K562 (cell line): ENCODE measurements at regions not wholly inside any gene's neighbourhood (a gene's known extent, or its start where the extent isn't known, plus 50 kb on each side); places are given as distances from the start of the nearest gene placed in this dataset.
A peak's percentile ranks its signal among the peaks of the same experiment; 100 is the strongest.

ENCODE experiments used
- CXXC5 ChIP-seq: fragments of 250-450 bp; sonication (Bioruptor Pico); IDR thresholded peaks from 2 replicates; pipeline ENCODE4 v1.8.0; 2022; ENCODE audit warnings: inconsistent platforms, mild to moderate bottlenecking, moderate library complexity
- EP300 ChIP-seq: IDR thresholded peaks from 2 replicates; pipeline ENCODE4 v1.6.1; 2012; ENCODE audit warnings: low read length, improper control_type of control experiment
- FOXA1 ChIP-seq: fragments of 450-650 bp; IDR thresholded peaks from 2 replicates; pipeline ENCODE4 v1.6.1; 2016; ENCODE audit warnings: mild to moderate bottlenecking, borderline replicate concordance
- FOXM1 ChIP-seq, 2 experiments: fragments of 450-650 bp in 1 of 2; sonication (generic) in 1 of 2; formaldehyde crosslinking in 1 of 2; IDR thresholded peaks; 2 replicates each; pipeline versions ENCODE4 v1.6.1 to v1.9.0; 2017 to 2022; ENCODE audit warnings: low read depth in 2 of 2, mild to moderate bottlenecking in 2 of 2, missing genetic modification reagents in 1 of 2, moderate library complexity in 1 of 2
- GABPB2 ChIP-seq: fragments of 250-450 bp; sonication (Bioruptor Pico); conservative IDR thresholded peaks from 2 replicates; pipeline ENCODE4 v1.5.1; 2021; ENCODE audit warnings: mild to moderate bottlenecking
- MAZ ChIP-seq, 2 experiments: fragments of 450-650 bp in 1 of 2; sonication (generic) in 1 of 2; formaldehyde crosslinking; IDR thresholded peaks in 1 of 2; conservative IDR thresholded peaks in 1 of 2; 2 replicates each; pipeline versions ENCODE4 v1.4.0 to v1.5.0; 2020; ENCODE audit warnings: mild to moderate bottlenecking in 1 of 2, missing genetic modification reagents in 1 of 2
- MYNN ChIP-seq, 2 experiments: sonication (generic); formaldehyde crosslinking in 1 of 2; IDR thresholded peaks; 2 replicates each; pipeline versions ENCODE4 v1.5.0 to v1.6.1; 2016 to 2020; ENCODE audit warnings: antibody characterized with exemption in 1 of 2, missing genetic modification reagents in 1 of 2
- PCBP1 ChIP-seq: fragments of 200-400 bp; formaldehyde crosslinking; IDR thresholded peaks from 2 replicates; pipeline ENCODE4 v1.6.1; 2018; ENCODE audit warnings: mild to moderate bottlenecking, low read depth, low read length; ENCODE audit not compliant: poor library complexity, severe bottlenecking
- PTRF ChIP-seq: fragments of 450-650 bp; IDR thresholded peaks from 2 replicates; pipeline ENCODE4 v1.6.1; 2016; ENCODE audit warnings: mild to moderate bottlenecking, missing genetic modification characterization, missing compliant biosample characterization
- SIN3B ChIP-seq: fragments of 450-650 bp; IDR thresholded peaks from 2 replicates; pipeline ENCODE4 v1.6.1; 2017; ENCODE audit warnings: low read depth, mild to moderate bottlenecking, moderate library complexity
- SMAD4 ChIP-seq: fragments of 250-450 bp; sonication (Bioruptor Pico); conservative IDR thresholded peaks from 2 replicates; pipeline ENCODE4 v1.8.0; 2021; ENCODE audit warnings: inconsistent platforms, mild to moderate bottlenecking, moderate library complexity
- TBL1XR1 ChIP-seq, 2 experiments: IDR thresholded peaks; 2 replicates each; pipeline ENCODE4 v1.6.1; 2012; ENCODE audit warnings: improper control_type of control experiment in 2 of 2, low read length in 2 of 2, mild to moderate bottlenecking in 1 of 2
- TRIM24 ChIP-seq, 2 experiments: fragments of 450-650 bp; IDR thresholded peaks; 2 replicates each; pipeline ENCODE4 v1.6.1; 2016
- ZBTB8A ChIP-seq: fragments of 450-650 bp; IDR thresholded peaks from 2 replicates; pipeline ENCODE4 v1.6.1; 2018; ENCODE audit warnings: mild to moderate bottlenecking, moderate library complexity; ENCODE audit not compliant: partially characterized antibody
- ZC3H8 ChIP-seq: fragments of 450-650 bp; IDR thresholded peaks from 2 replicates; pipeline ENCODE4 v1.6.1; 2017
- ZNF311 ChIP-seq: fragments of 250-450 bp; sonication (Bioruptor Pico); IDR thresholded peaks from 2 replicates; pipeline ENCODE4 v1.4.0; 2020; ENCODE audit warnings: mild to moderate bottlenecking, moderate library complexity
- ZNF57 ChIP-seq: fragments of 450-650 bp; formaldehyde crosslinking; IDR thresholded peaks from 2 replicates; pipeline ENCODE4 v1.4.0; 2020; ENCODE audit warnings: mild to moderate bottlenecking, moderate library complexity
- ZNF696 ChIP-seq: fragments of 250-450 bp; sonication (Bioruptor Pico); conservative IDR thresholded peaks from 2 replicates; pipeline ENCODE4 v1.4.0; 2020; ENCODE audit warnings: mild to moderate bottlenecking, moderate library complexity
- ZNF77 ChIP-seq: fragments of 250-450 bp; sonication (Bioruptor Pico); IDR thresholded peaks from 2 replicates; pipeline ENCODE4 v1.5.0; 2020
- ZNF785 ChIP-seq: fragments of 250-450 bp; sonication (Bioruptor Pico); IDR thresholded peaks from 2 replicates; pipeline ENCODE4 v1.4.0; 2020; ENCODE audit warnings: mild to moderate bottlenecking
- ZNF79 ChIP-seq: fragments of 250-450 bp; sonication (Bioruptor Pico); IDR thresholded peaks from 2 replicates; pipeline ENCODE4 v1.4.0; 2020; ENCODE audit warnings: low read depth, mild to moderate bottlenecking, moderate library complexity
- TF ChIP-seq, protein P1 (sequence below): fragments of 450-650 bp; formaldehyde crosslinking; conservative IDR thresholded peaks from 2 replicates; pipeline ENCODE4 v1.4.0; 2022; ENCODE audit warnings: mild to moderate bottlenecking, missing genetic modification characterization
- TF ChIP-seq, protein P2 (sequence below): fragments of 250-450 bp; sonication (Bioruptor Pico); IDR thresholded peaks from 2 replicates; pipeline ENCODE4 v1.8.0; 2022; ENCODE audit warnings: inconsistent platforms, mild to moderate bottlenecking, moderate library complexity, borderline replicate concordance
- TF ChIP-seq, protein P3 (sequence below): sonication (generic); formaldehyde crosslinking; IDR thresholded peaks from 2 replicates; pipeline ENCODE4 v1.9.0; 2022; ENCODE audit warnings: mild to moderate bottlenecking, missing genetic modification reagents
- TF ChIP-seq, protein P4 (sequence below), 2 experiments: fragments of 450-650 bp in 1 of 2; sonication (generic) in 1 of 2; formaldehyde crosslinking; conservative IDR thresholded peaks; 2 replicates each; pipeline versions ENCODE4 v1.4.0 to v1.8.1; 2020 to 2022; ENCODE audit warnings: mild to moderate bottlenecking in 1 of 2, missing genetic modification reagents in 1 of 2

DNA sequence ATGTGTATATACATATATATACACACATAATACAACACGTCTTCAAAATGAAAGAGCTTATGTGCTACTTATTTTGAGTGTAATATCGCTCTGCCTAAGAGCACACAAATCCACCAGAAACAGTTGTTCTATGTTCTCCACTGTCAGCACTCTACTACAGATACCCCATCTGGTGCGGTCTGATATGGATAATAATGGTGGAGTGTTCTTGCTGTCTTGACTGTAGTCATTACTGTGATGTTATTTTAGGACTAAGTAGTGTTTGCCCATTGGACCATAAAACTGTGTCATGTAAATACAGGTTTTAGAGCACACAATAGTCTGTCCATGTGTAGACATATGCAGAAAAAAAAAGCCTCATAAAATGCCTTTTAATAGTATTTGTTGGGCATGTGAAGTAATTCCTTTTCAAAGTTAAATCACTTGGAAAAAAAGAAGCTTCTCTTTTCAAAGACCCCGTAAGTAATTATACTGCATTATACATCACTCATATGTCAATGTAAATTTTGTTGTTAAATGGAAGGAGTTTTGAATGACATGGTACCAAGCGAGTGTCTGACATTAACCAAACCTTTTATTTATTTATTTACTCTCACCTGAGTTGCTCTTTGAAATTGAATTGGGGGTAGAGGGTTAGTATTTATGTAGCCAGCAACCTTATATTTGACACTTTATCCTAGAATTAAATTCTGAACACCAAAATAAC, 1249.2 kb upstream of the ZEB2 start (continued):
- TF ChIP-seq GABPB2 (CRISPR knock-in tag) (no peak), ZBTB8A (no peak), MAZ (CRISPR knock-in tag; conservative IDR thresholded peaks at IDR 0.05 in 1 of 2, IDR thresholded peaks at IDR 0.05 in 1 of 2) (0 out of 4 replicates have a peak, but pooled peaks of 1 of the 2 experiments have one; percentile 22), FOXM1 (IDR thresholded peaks at IDR 0.05; ENCODE audit: low read depth) (peak; percentile 64; the same call in 1 of the 2 replicates), FOXM1 (CRISPR knock-in tag; IDR thresholded peaks at IDR 0.05; ENCODE audit: low read depth) (no peak), ZC3H8 (no peak), SMAD4 (CRISPR knock-in tag) (peak; percentile 63), ZNF77 (CRISPR knock-in tag) (no peak), TRIM24 (IDR thresholded peaks at IDR 0.05) (peak; percentile 66 to 77; a peak in 3 of 4 replicates), ZNF311 (CRISPR knock-in tag) (no peak), ZNF57 (CRISPR knock-in tag) (no peak), MYNN (IDR thresholded peaks at IDR 0.05) (no peak), MYNN (CRISPR knock-in tag; IDR thresholded peaks at IDR 0.05) (no peak), ZNF79 (no peak), PTRF (tag) (no peak), SIN3B (no peak), PCBP1 (no peak), EP300 (peak; percentile 79; the same call in 1 of the 2 replicates), ZNF785 (no peak), FOXA1 (no peak), TBL1XR1 (IDR thresholded peaks at IDR 0.05; ENCODE audit: low read length in 2 of 2) (peak in 1 of 2 experiments; percentile 73; a peak in 2 of 4 replicates), CXXC5 (CRISPR knock-in tag) (0 out of 2 replicates have a peak, but pooled peaks have one; percentile 13), ZNF696 (CRISPR knock-in tag) (no peak)
- TF ChIP-seq, protein P1, sequence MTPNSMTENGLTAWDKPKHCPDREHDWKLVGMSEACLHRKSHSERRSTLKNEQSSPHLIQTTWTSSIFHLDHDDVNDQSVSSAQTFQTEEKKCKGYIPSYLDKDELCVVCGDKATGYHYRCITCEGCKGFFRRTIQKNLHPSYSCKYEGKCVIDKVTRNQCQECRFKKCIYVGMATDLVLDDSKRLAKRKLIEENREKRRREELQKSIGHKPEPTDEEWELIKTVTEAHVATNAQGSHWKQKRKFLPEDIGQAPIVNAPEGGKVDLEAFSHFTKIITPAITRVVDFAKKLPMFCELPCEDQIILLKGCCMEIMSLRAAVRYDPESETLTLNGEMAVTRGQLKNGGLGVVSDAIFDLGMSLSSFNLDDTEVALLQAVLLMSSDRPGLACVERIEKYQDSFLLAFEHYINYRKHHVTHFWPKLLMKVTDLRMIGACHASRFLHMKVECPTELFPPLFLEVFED (CRISPR knock-in tag): no peak
- TF ChIP-seq, protein P2, sequence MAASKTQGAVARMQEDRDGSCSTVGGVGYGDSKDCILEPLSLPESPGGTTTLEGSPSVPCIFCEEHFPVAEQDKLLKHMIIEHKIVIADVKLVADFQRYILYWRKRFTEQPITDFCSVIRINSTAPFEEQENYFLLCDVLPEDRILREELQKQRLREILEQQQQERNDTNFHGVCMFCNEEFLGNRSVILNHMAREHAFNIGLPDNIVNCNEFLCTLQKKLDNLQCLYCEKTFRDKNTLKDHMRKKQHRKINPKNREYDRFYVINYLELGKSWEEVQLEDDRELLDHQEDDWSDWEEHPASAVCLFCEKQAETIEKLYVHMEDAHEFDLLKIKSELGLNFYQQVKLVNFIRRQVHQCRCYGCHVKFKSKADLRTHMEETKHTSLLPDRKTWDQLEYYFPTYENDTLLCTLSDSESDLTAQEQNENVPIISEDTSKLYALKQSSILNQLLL (CRISPR knock-in tag): no peak
- TF ChIP-seq, protein P3, sequence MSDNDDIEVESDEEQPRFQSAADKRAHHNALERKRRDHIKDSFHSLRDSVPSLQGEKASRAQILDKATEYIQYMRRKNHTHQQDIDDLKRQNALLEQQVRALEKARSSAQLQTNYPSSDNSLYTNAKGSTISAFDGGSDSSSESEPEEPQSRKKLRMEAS (CRISPR knock-in tag): no peak
- TF ChIP-seq, protein P4, sequence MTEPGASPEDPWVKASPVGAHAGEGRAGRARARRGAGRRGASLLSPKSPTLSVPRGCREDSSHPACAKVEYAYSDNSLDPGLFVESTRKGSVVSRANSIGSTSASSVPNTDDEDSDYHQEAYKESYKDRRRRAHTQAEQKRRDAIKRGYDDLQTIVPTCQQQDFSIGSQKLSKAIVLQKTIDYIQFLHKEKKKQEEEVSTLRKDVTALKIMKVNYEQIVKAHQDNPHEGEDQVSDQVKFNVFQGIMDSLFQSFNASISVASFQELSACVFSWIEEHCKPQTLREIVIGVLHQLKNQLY (CRISPR knock-in tag; conservative IDR thresholded peaks at IDR 0.05): no peak
